ENCODE measurements at regions not wholly inside any gene's neighbourhood (a gene's known extent, or its start where the extent isn't known, plus 50 kb on each side); places are given as distances from the start of the nearest gene placed in this dataset.

GRCh38 chr4:160969925-160970324 is 1193.9 kb downstream of the FSTL5 start:
- H3K4me1 ChIP-seq (ENCODE audit: low read depth): no peaks in the 10 kb centered on the region
- ATAC-seq (no peak), DNase-seq (no peak)
- H3K9me3 ChIP-seq: no peaks in the 10 kb centered on the region
- intact Hi-C loops (cut with DNase I, micrococcal nuclease): no loop called here
- no peaks in the 10 kb centered on the region for H3K36me3 ChIP-seq (ENCODE audit: low read depth)
- H3K4me3 ChIP-seq: no peak overlapping the region
- no peak for TF ChIP-seq CTCF (IDR thresholded peaks at IDR 0.05)

- intact Hi-C loops (cut with DNase I, micrococcal nuclease): no loop called here
- Histone ChIP-seq H3K36me3 (ENCODE audit: low read depth) (no peaks in the 10 kb centered on the region), H3K4me1 (ENCODE audit: low read depth) (no peaks in the 10 kb centered on the region), H3K9me3 (no peaks in the 10 kb centered on the region), H3K4me3 (no peak overlapping the region)
- DNase-seq (no peak), ATAC-seq (no peak)
- TF ChIP-seq CTCF (IDR thresholded peaks at IDR 0.05): no peak
Observed at GRCh38 chr4:160980091-160980490, 1183.7 kb downstream of the FSTL5 start.

GRCh38 chr4:160981083-160981482 is 1182.7 kb downstream of the FSTL5 start:
- no peak for ATAC-seq
- no peaks in the 10 kb centered on the region for H3K9me3 ChIP-seq
- no peaks in the 10 kb centered on the region for H3K36me3 ChIP-seq (ENCODE audit: low read depth)
- intact Hi-C loops (cut with DNase I, micrococcal nuclease): no loop called here
- no peaks in the 10 kb centered on the region for H3K4me1 ChIP-seq (ENCODE audit: low read depth)
- no peak overlapping the region for H3K4me3 ChIP-seq
- no peak for TF ChIP-seq CTCF (IDR thresholded peaks at IDR 0.05)
- no peak for DNase-seq

- no peak for ATAC-seq
- Histone ChIP-seq H3K4me3 (no peak overlapping the region), H3K4me1 (ENCODE audit: low read depth) (no peaks in the 10 kb centered on the region), H3K9me3 (no peaks in the 10 kb centered on the region), H3K36me3 (ENCODE audit: low read depth) (no peaks in the 10 kb centered on the region)
- intact Hi-C loops (cut with DNase I, micrococcal nuclease): no loop called here
- no peak for DNase-seq
- no peak for TF ChIP-seq CTCF (IDR thresholded peaks at IDR 0.05)
Observed at GRCh38 chr4:160983035-160983434, 1180.8 kb downstream of the FSTL5 start.

- intact Hi-C loops (cut with DNase I, micrococcal nuclease): no loop called here
- ATAC-seq (no peak), DNase-seq (no peak)
- H3K36me3 ChIP-seq (ENCODE audit: low read depth): no peaks in the 10 kb centered on the region
- no peaks in the 10 kb centered on the region for H3K9me3 ChIP-seq
- TF ChIP-seq CTCF (IDR thresholded peaks at IDR 0.05): no peak
- no peak overlapping the region for H3K4me3 ChIP-seq
- no peaks in the 10 kb centered on the region for H3K4me1 ChIP-seq (ENCODE audit: low read depth)
Observed at GRCh38 chr4:161002386-161002785, 1161.4 kb downstream of the FSTL5 start.

GRCh38 chr4:161003418-161004057 is 1160.3 kb downstream of the FSTL5 start:
- H3K36me3 ChIP-seq (ENCODE audit: low read depth): no peaks in the 10 kb centered on the region
- no peaks in the 10 kb centered on the region for H3K9me3 ChIP-seq
- no peak for TF ChIP-seq CTCF (IDR thresholded peaks at IDR 0.05)
- no peaks in the 10 kb centered on the region for H3K4me1 ChIP-seq (ENCODE audit: low read depth)
- ATAC-seq: no peak
- intact Hi-C loops (cut with DNase I, micrococcal nuclease): no loop called here
- DNase-seq: no peak
- H3K4me3 ChIP-seq: no peak overlapping the region

Measured in mucosa of descending colon (tissue), 3 donors.